Body of pancreas (tissue), 4 donors: ENCODE measurements at regions not wholly inside any gene's neighbourhood (a gene's known extent, or its start where the extent isn't known, plus 50 kb on each side); places are given as distances from the start of the nearest gene placed in this dataset. TPM values are rescaled to one million over a fixed set of nuclear protein-coding genes. Genes with fewer than 3 reads are reported as not detected.

ENCODE experiments used
- ATAC-seq: fragments of 150-250 bp; one replicate; pipeline ENCODE4 v1.9.1; 2016
- DNase-seq, 4 donors: peaks; one replicate each; pipeline ENCODE4 v3.0.0-alpha.2; 2019
- H3K27ac ChIP-seq, 4 donors: fragments of 200-600 bp; sonication (generic); 1 replicate in 3 of 4; 2 replicates in 1 of 4; pipeline versions ENCODE4 v1.5.1 to v1.6.1; 2016 to 2019; ENCODE audit warnings: mild to moderate bottlenecking in 1 of 4, mixed read lengths in 1 of 4, moderate library complexity in 1 of 4
- H3K27me3 ChIP-seq, 2 donors: fragments of 200-600 bp; sonication (generic); one replicate each; pipeline ENCODE4 v1.6.0; 2016; ENCODE audit warnings: mild to moderate bottlenecking in 1 of 2
- H3K36me3 ChIP-seq, 2 donors: fragments of 200-600 bp; sonication (generic); replicated peaks in 1 of 2; 2 replicates each; pipeline ENCODE4 v1.5.1; 2016; ENCODE audit warnings: low read depth in 2 of 2; ENCODE audit not compliant: insufficient read depth in 1 of 2
- H3K4me1 ChIP-seq: fragments of 200-600 bp; sonication (generic); one replicate; pipeline ENCODE4 v1.6.0; 2016
- H3K4me3 ChIP-seq, 2 donors: fragments of 200-600 bp; sonication (generic); 1 replicate in 1 of 2; 2 replicates in 1 of 2; pipeline ENCODE4 v1.5.1; 2016 to 2019
- H3K9me3 ChIP-seq, 3 donors: fragments of 200-600 bp; sonication (generic); 1 replicate in 2 of 3; 2 replicates in 1 of 3; pipeline ENCODE4 v1.5.1; 2016
- POLR2A ChIP-seq, 3 donors: fragments of 450-650 bp; IDR thresholded peaks; one replicate each; pipeline ENCODE4 v1.6.1; 2016; ENCODE audit warnings: antibody characterized with exemption in 3 of 3, mild to moderate bottlenecking in 2 of 3
- WGBS, 2 donors: methylation state at CpG; one replicate each; pipeline ENCODE4 v1.1.5; 2017; 5-methylcytosine and 5-hydroxymethylcytosine counted together
- intact Hi-C: fragments of 100-400 bp; cut with DNase I; formaldehyde crosslinking; loops from one replicate; pipeline ENCODE4 v1.15.1; 2023
- small RNA-seq: library from RNA; depleted of rRNA; stranded (forward); fragments of <200 nt; gene quantifications from one replicate; pipeline ENCODE3, GENCODE V24; 2016
- TF ChIP-seq, protein P1 (sequence below), 7 experiments: fragments of 450-650 bp in 4 of 7; fragments of 200-600 bp in 3 of 7; sonication (generic) in 3 of 7; IDR thresholded peaks; one replicate each; pipeline ENCODE4 v1.5.1; 2016 to 2019; ENCODE audit warnings: antibody characterized with exemption in 7 of 7

DNA sequence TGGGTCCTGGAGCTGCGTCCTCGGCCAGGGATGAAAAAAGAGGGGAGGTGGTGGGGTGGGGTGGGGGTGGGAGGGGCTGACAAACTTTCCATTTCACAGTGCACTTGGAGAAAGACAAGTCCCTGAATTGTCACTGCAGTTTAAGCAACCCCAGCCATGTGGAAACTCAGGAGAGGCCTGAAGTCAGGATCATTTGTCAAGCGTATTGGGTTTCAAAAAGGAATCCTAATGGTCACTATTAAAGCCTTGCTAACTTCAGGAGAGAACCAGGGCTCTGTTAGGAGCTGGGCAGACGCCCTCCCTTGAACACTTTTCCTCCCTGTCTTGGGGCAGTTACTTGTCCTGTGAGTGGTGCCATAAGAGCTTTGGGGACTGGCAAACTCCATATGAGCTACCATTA is 159.9 kb downstream of the FNDC1 start:
- intact Hi-C loops = no loop called here
- no peaks in the 10 kb centered on the region for H3K9me3 ChIP-seq
- H3K4me3 ChIP-seq = no peak overlapping the region
- no peak for TF ChIP-seq POLR2A (IDR thresholded peaks at IDR 0.05)
- TF ChIP-seq, protein P1, sequence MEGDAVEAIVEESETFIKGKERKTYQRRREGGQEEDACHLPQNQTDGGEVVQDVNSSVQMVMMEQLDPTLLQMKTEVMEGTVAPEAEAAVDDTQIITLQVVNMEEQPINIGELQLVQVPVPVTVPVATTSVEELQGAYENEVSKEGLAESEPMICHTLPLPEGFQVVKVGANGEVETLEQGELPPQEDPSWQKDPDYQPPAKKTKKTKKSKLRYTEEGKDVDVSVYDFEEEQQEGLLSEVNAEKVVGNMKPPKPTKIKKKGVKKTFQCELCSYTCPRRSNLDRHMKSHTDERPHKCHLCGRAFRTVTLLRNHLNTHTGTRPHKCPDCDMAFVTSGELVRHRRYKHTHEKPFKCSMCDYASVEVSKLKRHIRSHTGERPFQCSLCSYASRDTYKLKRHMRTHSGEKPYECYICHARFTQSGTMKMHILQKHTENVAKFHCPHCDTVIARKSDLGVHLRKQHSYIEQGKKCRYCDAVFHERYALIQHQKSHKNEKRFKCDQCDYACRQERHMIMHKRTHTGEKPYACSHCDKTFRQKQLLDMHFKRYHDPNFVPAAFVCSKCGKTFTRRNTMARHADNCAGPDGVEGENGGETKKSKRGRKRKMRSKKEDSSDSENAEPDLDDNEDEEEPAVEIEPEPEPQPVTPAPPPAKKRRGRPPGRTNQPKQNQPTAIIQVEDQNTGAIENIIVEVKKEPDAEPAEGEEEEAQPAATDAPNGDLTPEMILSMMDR (IDR thresholded peaks at IDR 0.05) = no peak
- H3K27me3 ChIP-seq = no peaks in the 10 kb centered on the region
- no peaks in the 10 kb centered on the region for H3K4me1 ChIP-seq
- H3K36me3 ChIP-seq = no peaks in the 10 kb centered on the region
- ATAC-seq (no peak), DNase-seq (no peak)
- no peak overlapping the region for H3K27ac ChIP-seq
- WGBS, 2 donors = 12 to 54% methylated on average over 3 to 4 of the region's 4 CpGs

DNA sequence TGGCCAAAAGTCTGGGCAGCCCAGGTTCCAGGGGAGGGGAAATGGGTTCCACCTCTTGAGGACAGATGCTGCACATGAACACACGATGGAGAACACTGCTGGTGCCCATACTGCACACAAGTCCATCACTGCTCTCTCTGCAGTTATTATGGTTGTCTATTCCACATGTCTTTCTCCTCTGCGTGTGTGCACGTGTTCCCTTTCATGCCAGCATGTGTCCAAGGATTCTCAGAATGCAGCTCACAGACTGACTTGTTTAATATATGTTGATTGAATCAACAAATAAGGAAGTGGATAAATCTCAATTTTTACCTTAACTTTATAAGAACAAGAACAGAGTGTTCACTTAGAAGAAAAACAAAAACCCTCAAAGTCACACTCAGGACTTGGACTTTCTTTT is 158.9 kb downstream of the FNDC1 start:
- H3K27ac ChIP-seq = no peak overlapping the region
- H3K4me3 ChIP-seq = no peak overlapping the region
- TF ChIP-seq, protein P1 (IDR thresholded peaks at IDR 0.05) = no peak
- no peak for TF ChIP-seq POLR2A (IDR thresholded peaks at IDR 0.05)
- no peaks in the 10 kb centered on the region for H3K4me1 ChIP-seq
- H3K36me3 ChIP-seq = no peaks in the 10 kb centered on the region
- H3K27me3 ChIP-seq = no peaks in the 10 kb centered on the region
- no peaks in the 10 kb centered on the region for H3K9me3 ChIP-seq
- DNase-seq (no peak), ATAC-seq (no peak)
- 58 to 65% methylated on average over 3 of the region's 3 CpGs for WGBS, 2 donors
- intact Hi-C loops = no loop called here

DNA sequence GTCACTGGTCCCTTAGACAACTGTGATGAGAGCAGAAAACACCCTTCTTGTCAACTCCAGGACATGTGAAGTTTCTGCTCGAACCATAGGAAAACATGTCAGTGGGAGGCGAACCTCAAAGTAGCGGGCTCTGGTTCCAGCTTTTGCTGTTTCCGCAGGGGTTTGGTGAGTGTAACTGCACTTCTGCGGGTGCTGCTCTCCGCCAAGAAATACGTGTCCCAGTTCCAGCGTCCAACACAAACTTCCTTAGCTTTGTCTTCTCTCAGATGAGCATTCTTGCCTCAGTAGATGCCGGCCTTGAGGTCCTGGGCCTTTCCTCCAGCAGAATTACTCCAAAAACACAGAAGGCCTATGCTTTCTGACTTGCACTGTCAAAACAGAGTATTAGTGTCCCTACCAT is 156.3 kb downstream of the FNDC1 start:
- ATAC-seq (no peak), DNase-seq (no peak)
- Histone ChIP-seq H3K36me3 (no peaks in the 10 kb centered on the region), H3K4me1 (no peaks in the 10 kb centered on the region), H3K9me3 (no peaks in the 10 kb centered on the region), H3K27ac (no peak overlapping the region), H3K4me3 (no peak overlapping the region), H3K27me3 (no peaks in the 10 kb centered on the region)
- WGBS, 2 donors = 83 to 84% methylated on average over 8 to 9 of the region's 9 CpGs
- intact Hi-C loops = no loop called here
- TF ChIP-seq, protein P1 (IDR thresholded peaks at IDR 0.05) = no peak
- no peak for TF ChIP-seq POLR2A (IDR thresholded peaks at IDR 0.05)

DNA sequence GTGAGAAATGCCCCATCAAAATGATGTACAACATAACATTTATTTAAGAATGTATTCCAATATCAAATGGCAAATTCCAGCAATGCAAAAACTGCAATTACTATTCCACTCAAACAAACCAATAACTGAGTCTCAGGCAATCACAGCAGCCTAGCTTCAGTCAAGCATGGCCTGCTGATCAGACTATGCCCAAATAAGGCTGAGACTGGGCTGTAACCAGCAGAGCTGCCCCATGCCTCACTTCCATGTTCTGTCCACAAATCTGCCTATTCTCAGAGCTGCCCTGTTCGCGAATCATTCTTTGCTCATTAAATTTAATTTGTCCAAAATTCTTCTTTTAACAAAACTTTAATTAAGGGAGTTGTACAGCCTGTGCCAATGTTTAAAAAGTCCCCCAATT is 155.4 kb downstream of the FNDC1 start:
- intact Hi-C loops = no loop called here
- Histone ChIP-seq H3K4me3 (no peak overlapping the region), H3K27ac (no peak overlapping the region), H3K9me3 (no peaks in the 10 kb centered on the region), H3K4me1 (no peaks in the 10 kb centered on the region), H3K27me3 (no peaks in the 10 kb centered on the region), H3K36me3 (no peaks in the 10 kb centered on the region)
- ATAC-seq (no peak), DNase-seq (no peak)
- 89 to 100% methylated on average over 2 of the region's 2 CpGs for WGBS, 2 donors
- no peak for TF ChIP-seq POLR2A (IDR thresholded peaks at IDR 0.05)
- TF ChIP-seq, protein P1 (IDR thresholded peaks at IDR 0.05) = no peak

Small RNA genes lying in the stretch of these regions (small RNA-seq; reads per million reads assigned to genes)
- not detected for gene AL078604.3
